KMS-11 (cell line): ENCODE measurements at regions not wholly inside any gene's neighbourhood (a gene's known extent, or its start where the extent isn't known, plus 50 kb on each side); places are given as distances from the start of the nearest gene placed in this dataset.

Experiments used
- H2AFZ ChIP-seq: fragments of 200-600 bp; sonication (generic); 2 replicates; pipeline ENCODE4 v1.6.1; 2016; ENCODE audit warnings: antibody characterized with exemption, mixed run types, low read depth
- H3K27ac ChIP-seq: fragments of 200-600 bp; sonication (generic); 2 replicates; pipeline ENCODE4 v1.6.1; 2016; ENCODE audit warnings: mild to moderate bottlenecking, mixed run types
- H3K27me3 ChIP-seq: fragments of 200-600 bp; sonication (generic); 2 replicates; pipeline ENCODE4 v1.6.1; 2017; ENCODE audit warnings: mild to moderate bottlenecking, low read depth, mixed run types, moderate library complexity; ENCODE audit not compliant: insufficient read depth
- H3K36me3 ChIP-seq: fragments of 200-600 bp; sonication (generic); 2 replicates; pipeline ENCODE4 v1.6.1; 2017; ENCODE audit warnings: mild to moderate bottlenecking, mixed run types; ENCODE audit not compliant: insufficient read depth
- H3K4me1 ChIP-seq: fragments of 200-600 bp; sonication (generic); 2 replicates; pipeline ENCODE4 v1.6.1; 2016; ENCODE audit warnings: mild to moderate bottlenecking, low read depth, mixed run types; ENCODE audit not compliant: poor library complexity, severe bottlenecking
- H3K4me2 ChIP-seq: fragments of 200-600 bp; sonication (generic); 2 replicates; pipeline ENCODE4 v1.7.0; 2016; ENCODE audit warnings: mild to moderate bottlenecking, mixed run types
- H3K4me3 ChIP-seq: fragments of 200-600 bp; sonication (generic); IDR thresholded peaks from 2 replicates; pipeline ENCODE4 v1.6.1; 2017; ENCODE audit warnings: low read depth, low read length, mixed read lengths; ENCODE audit not compliant: insufficient read depth
- H3K79me2 ChIP-seq: fragments of 200-600 bp; sonication (generic); 2 replicates; pipeline ENCODE4 v1.6.1; 2016; ENCODE audit warnings: low read depth, mixed run types; ENCODE audit not compliant: insufficient read depth
- H3K9ac ChIP-seq: fragments of 200-600 bp; sonication (generic); 2 replicates; pipeline ENCODE4 v1.6.1; 2016; ENCODE audit warnings: mild to moderate bottlenecking, mixed run types
- H4K20me1 ChIP-seq: fragments of 200-600 bp; sonication (generic); 2 replicates; pipeline ENCODE4 v1.6.1; 2016; ENCODE audit warnings: mild to moderate bottlenecking, mixed run types; ENCODE audit not compliant: insufficient read depth
- CTCF ChIP-seq: fragments of 200-600 bp; sonication (generic); conservative IDR thresholded peaks from 2 replicates; pipeline ENCODE4 v1.6.1; 2017; ENCODE audit warnings: low read depth, mild to moderate bottlenecking, antibody characterized with exemption, low read length, moderate library complexity, mixed read lengths

- Histone ChIP-seq H3K27me3 (no peaks in the 10 kb centered on the region), H2AFZ (no peak overlapping the region), H4K20me1 (no peaks in the 10 kb centered on the region), H3K9ac (no peak overlapping the region), H3K4me1 (no peaks in the 10 kb centered on the region), H3K79me2 (no peaks in the 10 kb centered on the region), H3K4me3 (no peak overlapping the region), H3K27ac (no peak overlapping the region), H3K4me2 (no peak overlapping the region), H3K36me3 (no peaks in the 10 kb centered on the region)
- TF ChIP-seq CTCF: no peak
These were observed 970.9 kb upstream of the NUDT12 start for GRCh38 chr5:104533498-104533897.

- Histone ChIP-seq H4K20me1 (no peaks in the 10 kb centered on the region), H3K36me3 (no peaks in the 10 kb centered on the region), H3K4me2 (no peak overlapping the region), H3K27ac (no peak overlapping the region), H3K4me1 (no peaks in the 10 kb centered on the region), H3K79me2 (no peaks in the 10 kb centered on the region), H3K9ac (no peak overlapping the region), H2AFZ (no peak overlapping the region), H3K4me3 (no peak overlapping the region), H3K27me3 (no peaks in the 10 kb centered on the region)
- no peak for TF ChIP-seq CTCF
These were observed 964.3 kb upstream of the NUDT12 start for GRCh38 chr5:104526866-104527265.

- Histone ChIP-seq H3K9ac (no peak overlapping the region), H3K36me3 (no peaks in the 10 kb centered on the region), H3K4me1 (no peaks in the 10 kb centered on the region), H3K27ac (no peak overlapping the region), H2AFZ (no peak overlapping the region), H3K4me2 (no peak overlapping the region), H3K27me3 (no peaks in the 10 kb centered on the region), H3K4me3 (no peak overlapping the region), H3K79me2 (no peaks in the 10 kb centered on the region), H4K20me1 (no peaks in the 10 kb centered on the region)
- TF ChIP-seq CTCF: no peak
These were observed 951.1 kb upstream of the NUDT12 start for GRCh38 chr5:104513640-104514072.

GRCh38 chr5:104513121-104513602 is 950.6 kb upstream of the NUDT12 start:
- H3K79me2 ChIP-seq: no peaks in the 10 kb centered on the region
- no peaks in the 10 kb centered on the region for H3K27me3 ChIP-seq
- H3K4me3 ChIP-seq: no peak overlapping the region
- no peak for TF ChIP-seq CTCF
- H3K4me1 ChIP-seq: no peaks in the 10 kb centered on the region
- no peak overlapping the region for H3K27ac ChIP-seq
- no peaks in the 10 kb centered on the region for H4K20me1 ChIP-seq
- H3K4me2 ChIP-seq: no peak overlapping the region
- no peaks in the 10 kb centered on the region for H3K36me3 ChIP-seq
- no peak overlapping the region for H2AFZ ChIP-seq
- H3K9ac ChIP-seq: no peak overlapping the region
